NCI-H2196 treated with DMSO at 0.1 percent for 48 hours (cell line): ENCODE measurements at regions not wholly inside any gene's neighbourhood (a gene's known extent, or its start where the extent isn't known, plus 50 kb on each side); places are given as distances from the start of the nearest gene placed in this dataset.

Source experiments
- DNase-seq: peaks from one replicate; lab custom pipeline; 2025; ENCODE audit not compliant: unreplicated experiment; lab: John Stamatoyannopoulos, UW

GRCh38 chr11:115820026-115820425, 315.8 kb upstream of the CADM1 start:
- DNase-seq = no peak

GRCh38 chr11:115819014-115819413, 314.8 kb upstream of the CADM1 start:
- no peak for DNase-seq

GRCh38 chr11:115817844-115818468, 313.7 kb upstream of the CADM1 start:
- no peak for DNase-seq

- DNase-seq = no peak
These were observed 304.2 kb upstream of the CADM1 start for GRCh38 chr11:115808351-115808940.

GRCh38 chr11:115806056-115806455, 301.8 kb upstream of the CADM1 start:
- DNase-seq = no peak

GRCh38 chr11:115803073-115803740, 299.0 kb upstream of the CADM1 start:
- DNase-seq = no peak

GRCh38 chr11:115802641-115803040, 298.4 kb upstream of the CADM1 start:
- no peak for DNase-seq

GRCh38 chr11:115792903-115793302, 288.7 kb upstream of the CADM1 start:
- DNase-seq = no peak

GRCh38 chr11:115787302-115787701, 283.1 kb upstream of the CADM1 start:
- DNase-seq = no peak

- DNase-seq = peak; percentile 59
These were observed 280.7 kb upstream of the CADM1 start for GRCh38 chr11:115784796-115785521.

GRCh38 chr11:115780646-115781362, 276.6 kb upstream of the CADM1 start:
- no peak for DNase-seq

- DNase-seq = no peak
These were observed 274.9 kb upstream of the CADM1 start for GRCh38 chr11:115778928-115779650.

- DNase-seq = no peak
These were observed 272.7 kb upstream of the CADM1 start for GRCh38 chr11:115776916-115777315.

- no peak for DNase-seq
These were observed 271.6 kb upstream of the CADM1 start for GRCh38 chr11:115775846-115776245.

- DNase-seq = no peak
These were observed 270.5 kb upstream of the CADM1 start for GRCh38 chr11:115774756-115775155.

GRCh38 chr11:115769891-115770290, 265.7 kb upstream of the CADM1 start:
- no peak for DNase-seq

GRCh38 chr11:115767883-115768282, 263.7 kb upstream of the CADM1 start:
- DNase-seq = no peak

- no peak for DNase-seq
These were observed 263.0 kb upstream of the CADM1 start for GRCh38 chr11:115767047-115767802.

GRCh38 chr11:115766561-115766960, 262.3 kb upstream of the CADM1 start:
- DNase-seq = no peak

- no peak for DNase-seq
These were observed 261.6 kb upstream of the CADM1 start for GRCh38 chr11:115765803-115766239.
